ENCODE measurements at regions not wholly inside any gene's neighbourhood (a gene's known extent, or its start where the extent isn't known, plus 50 kb on each side); places are given as distances from the start of the nearest gene placed in this dataset.
A peak's percentile ranks its signal among the peaks of the same experiment; 100 is the strongest.

DNA sequence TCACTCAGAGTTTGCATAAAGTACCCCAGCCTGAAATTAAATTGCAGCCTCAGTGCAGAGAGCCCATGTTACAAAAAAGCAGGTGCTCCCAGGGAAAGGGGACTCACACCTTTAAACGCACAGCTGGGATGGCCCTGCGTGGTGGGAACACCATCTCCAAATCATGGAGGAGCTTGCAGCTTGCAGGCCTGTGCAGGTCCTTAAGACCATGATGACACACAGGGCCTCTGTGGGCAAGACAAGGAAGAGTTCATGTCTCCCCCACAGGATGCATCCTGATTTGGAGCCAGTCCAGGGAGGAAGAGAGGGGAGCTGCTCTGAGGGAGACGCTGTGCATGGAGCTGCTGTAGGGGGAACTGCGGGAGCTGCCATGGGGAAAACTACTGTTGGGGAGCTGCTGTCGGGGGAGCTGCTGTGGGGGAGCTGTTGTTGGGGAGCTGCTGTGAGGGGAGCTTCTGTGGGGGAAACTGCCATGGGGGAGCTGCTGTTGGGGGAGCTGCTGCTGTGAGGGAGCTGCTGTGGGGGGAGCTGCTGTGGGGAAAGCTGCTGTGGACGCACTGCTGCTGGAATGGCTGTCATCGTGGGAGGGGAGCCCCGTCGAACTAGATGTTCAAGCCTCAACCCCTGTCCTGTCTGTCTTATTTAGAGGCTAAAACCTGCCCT lies 113.9 kb downstream of the MATN1 start:
- DNase-seq = no peak

DNA sequence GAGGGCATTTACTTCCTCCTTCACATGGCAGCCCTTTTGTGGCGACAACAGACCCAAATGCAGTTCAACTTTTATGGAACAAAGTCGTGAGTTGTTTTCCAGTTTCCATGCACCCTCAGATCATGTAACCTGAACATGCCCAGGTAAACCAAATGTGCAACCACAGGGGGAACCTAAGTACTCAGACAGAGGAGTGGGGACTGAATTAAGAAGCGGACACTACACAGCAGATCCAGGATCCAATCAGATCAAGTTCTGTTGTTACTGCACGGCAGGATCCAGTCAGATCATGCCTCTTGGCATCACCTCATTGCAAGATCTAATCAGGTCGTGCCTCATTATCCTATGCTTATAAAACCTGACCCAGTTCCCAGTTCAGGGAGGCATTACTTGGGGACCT lies 115.7 kb downstream of the MATN1 start:
- DNase-seq = no peak

DNA sequence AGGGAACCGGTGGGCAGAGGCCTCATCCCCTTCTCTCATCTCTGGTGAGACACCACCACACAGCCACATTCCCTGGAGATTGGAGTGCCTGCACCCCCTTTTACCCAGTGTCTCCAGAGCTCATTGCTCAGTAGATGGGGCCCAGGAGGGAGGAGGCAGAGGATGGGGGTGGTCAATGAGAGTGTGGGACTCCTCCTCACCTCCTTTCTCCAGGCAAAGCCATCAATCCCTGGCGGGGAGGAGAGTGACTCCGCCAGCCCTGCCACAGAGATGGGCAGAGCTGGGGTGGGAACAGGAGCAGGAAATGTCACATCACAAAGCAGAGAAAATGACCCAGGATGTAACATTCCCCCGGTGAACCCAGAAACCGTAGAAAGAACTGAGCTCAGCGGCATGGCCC lies 117.2 kb downstream of the MATN1 start:
- no peak for DNase-seq

DNA sequence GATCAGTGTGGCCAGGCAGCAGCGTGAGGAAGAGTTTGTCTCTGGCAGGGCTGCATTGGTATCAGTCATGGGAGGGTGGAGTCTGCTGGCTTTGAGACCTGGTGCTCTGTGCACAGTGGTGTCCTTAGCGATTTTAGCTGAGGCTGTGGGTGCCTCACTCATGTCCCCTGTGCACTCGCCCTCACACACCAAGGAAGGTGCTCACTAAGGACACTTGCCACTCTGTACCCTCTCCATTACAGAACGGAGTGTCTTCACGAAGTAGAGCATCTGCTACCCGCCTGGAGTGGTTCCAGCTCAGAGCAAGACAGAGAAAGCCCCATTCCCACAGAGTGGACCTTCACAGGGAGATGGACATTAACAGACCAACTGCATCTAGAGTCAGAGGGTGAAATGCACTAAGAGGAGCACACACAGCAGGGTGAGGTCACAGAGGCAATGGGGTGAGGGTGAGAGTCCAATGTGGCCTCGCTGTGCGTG lies 117.9 kb downstream of the MATN1 start:
- DNase-seq = no peak

DNA sequence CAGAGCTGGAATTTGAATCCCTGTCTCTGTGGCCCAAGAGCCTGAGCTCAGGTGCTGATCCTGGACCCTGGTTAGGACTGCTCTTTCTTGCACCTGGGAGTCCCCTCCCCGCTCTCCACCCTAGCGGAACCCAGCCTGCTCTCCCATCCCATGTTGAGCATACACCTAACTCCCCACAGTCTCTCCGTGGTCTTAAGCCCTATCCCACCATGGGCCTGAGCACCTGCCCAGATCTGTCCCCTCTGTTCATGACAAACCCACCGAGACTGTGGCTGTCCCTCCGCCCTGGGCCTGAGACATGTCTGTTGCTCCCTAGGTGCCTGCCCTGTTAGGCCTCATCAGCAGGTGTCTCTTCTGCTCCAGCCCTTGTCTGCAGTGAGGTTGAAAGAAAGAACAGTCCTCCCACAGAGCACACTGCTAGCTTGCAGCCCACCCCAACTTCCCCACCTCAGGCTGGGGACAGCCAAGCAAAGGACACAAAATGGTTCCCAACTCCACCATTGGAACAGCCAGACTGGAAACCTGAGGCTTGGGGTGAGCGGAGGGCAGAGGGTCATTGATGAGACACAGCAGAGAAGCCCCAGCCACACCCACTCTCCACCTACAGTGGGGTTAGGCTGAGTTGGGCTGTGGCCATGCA lies 118.5 kb downstream of the MATN1 start:
- DNase-seq = no peak

DNA sequence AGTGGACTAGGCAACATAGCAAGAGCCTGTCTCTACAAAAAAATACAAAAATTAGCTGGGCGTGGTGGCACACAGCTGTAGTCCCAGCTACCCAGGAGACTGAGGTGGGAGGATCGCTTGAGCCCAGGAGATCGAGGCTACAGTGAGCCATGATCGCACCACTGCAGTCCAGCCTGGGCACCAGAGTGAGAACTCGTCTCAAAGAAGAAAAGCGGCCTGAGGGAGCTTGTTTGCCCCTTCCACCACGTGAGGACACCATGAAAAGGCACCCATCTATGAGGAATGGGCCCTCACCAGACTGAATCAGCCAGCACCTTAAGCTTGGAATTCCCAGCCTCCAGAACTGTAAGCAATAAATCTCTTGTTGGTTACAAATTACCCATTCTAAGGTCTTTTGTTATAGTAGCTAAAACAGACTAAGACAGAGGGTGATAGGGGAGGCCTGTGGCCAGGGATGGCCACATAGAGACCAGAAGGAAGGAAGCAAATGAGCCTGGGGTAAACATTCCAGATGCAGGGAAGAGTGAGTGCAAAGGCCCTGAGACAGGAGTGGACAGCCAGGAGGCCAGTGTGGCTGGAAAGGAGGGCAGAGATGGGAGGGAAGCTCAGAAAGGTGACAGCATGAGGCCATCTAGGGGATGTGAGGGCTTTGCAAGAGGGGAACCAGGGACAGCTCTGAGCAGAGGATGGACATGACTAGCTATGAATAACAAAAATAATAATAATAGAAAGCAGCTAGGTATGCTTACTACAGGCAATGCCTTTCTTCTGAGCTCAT lies 120.1 kb downstream of the MATN1 start:
- DNase-seq = no peak

DNA sequence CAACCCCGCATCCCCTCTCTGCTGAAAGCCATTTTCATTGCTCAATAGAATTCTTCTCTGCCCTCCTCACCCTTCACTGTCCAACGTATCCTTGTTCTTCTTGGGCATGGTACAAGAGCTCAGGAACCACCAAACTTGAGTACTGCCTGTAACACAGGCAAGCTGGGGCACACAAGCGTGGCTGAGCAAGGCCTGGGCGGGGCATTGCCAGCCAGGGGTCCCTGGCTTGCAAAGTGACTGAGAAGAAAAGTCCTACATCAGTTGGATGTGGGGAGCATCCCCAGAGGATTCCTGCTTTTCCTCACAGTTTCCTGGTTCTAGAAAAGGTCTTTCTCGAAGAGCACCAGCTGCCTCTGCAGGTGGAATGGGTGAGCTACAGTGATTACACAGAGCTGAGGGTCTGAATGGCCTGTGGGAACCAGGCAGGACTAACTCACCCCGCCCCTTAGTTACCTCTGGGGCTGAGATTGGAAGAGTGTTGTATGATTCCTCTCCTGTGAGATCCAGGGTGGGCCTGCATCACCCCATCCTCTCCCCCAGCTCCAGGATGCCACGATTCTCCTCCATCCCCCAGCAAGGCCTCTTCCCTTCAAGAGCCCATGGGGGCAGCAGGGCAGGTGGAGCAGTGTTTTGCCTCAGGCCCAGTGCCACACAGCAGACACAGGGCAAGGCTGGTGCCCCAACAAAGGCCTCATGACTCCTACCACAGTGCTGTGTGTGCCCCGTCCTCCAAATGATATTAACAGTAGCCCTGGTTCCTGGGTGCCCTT lies 121.9 kb downstream of the MATN1 start:
- no peak for DNase-seq

DNA sequence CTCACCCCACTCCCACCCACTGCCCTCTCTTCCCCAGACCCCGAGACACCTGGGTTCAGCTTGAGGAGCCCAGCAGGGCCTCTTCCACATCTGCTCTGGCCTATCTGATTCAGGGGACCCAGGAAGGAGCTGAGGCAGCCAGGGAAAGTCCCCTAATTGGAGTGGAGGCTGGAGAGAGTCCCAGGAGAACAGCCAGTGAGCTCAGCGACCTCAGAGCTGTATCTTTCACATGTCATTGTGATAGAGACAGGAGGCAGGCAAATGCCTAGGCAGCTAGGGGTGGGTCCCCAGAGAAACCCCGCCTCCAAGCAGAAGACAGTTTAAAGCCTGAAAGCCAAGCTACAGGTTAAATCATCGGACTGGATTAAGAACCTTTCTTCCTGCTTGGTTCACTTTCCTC lies 122.7 kb downstream of the MATN1 start:
- DNase-seq = no peak

DNA sequence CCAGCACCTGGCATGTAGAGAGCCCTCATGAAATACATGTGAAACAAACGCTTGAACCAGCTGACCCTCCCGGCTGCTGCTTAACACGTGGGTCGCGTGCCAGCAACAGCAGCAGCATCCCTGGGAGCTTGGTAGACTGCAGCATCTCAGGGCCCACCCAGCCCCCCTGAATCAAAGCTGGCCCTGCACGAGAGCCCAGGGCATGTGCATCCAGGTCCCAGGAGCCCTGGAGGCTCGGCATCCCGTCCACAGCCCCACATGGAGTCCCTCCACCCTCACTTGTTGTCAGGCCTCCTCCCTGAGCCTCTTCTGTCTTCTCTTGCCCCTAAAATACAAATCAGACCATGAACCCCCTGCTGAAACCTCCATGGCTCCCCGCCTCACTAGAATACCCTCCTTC lies 123.1 kb downstream of the MATN1 start:
- DNase-seq = no peak

DNA sequence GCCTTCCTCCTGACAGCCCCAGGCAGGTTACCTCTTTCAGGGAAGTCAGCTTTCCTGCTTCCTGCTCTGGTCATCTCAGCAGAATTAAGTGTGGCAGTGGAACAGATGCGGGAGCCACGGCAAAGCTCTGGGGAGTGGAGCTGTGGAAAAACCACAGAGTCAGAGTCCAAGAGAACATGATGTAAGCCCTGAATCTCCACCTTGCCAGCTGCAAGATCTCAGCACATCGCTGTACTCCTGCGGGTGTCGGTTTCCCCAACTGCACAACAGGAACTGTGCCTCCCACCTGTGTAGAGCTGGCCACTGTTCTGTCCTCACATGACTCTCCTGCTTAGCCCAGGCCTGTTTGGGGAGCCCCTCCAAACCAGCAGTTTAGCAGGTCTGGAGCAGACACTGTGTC lies 123.7 kb downstream of the MATN1 start:
- DNase-seq = peak in 1 of 3 donors; percentile 43

DNA sequence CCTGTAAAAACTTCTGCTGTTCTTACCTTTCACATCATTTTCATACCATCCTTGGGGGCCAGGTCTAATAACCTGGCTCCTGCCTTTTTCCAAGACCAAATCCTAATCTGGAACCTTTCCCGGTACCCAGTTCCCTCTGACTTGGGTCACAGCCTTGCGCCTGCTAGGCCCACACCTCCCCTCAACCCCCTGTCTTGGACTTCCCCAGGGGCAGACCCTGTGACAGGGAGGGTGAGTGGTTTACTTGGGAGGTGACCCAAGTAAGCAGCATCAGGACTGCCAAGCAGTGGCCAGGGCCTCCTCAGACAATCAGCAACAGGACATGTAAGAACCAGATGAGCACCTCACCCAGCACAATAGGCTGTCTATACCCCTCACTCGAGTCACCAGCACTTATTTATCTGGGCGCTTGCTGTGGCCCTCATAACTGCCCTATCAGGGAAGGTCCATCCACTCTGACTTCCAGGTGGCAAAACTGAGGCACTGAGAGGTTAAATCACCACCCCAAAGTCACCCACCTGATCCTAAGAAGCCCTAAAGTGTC lies 124.7 kb downstream of the MATN1 start:
- DNase-seq = no peak

DNA sequence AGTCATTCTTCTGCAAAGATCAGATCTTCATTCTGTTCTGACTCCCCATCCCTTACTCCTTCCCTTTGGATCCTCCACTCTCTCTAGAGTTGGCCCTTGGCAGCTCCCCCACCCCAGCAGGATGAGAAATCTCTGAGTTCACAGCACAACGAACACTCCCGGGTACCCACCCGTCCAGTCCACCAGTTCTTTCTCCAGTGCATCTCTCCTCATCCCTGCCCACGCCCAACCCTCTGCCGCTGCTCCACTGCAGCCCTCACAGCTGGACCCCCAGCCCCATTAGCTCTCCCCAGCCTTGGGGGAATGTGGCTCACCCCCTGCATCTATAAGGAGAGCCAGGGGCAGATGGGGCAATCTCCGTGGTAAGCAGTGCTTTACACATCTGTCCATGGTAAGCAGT lies 125.7 kb downstream of the MATN1 start:
- DNase-seq = no peak

DNA sequence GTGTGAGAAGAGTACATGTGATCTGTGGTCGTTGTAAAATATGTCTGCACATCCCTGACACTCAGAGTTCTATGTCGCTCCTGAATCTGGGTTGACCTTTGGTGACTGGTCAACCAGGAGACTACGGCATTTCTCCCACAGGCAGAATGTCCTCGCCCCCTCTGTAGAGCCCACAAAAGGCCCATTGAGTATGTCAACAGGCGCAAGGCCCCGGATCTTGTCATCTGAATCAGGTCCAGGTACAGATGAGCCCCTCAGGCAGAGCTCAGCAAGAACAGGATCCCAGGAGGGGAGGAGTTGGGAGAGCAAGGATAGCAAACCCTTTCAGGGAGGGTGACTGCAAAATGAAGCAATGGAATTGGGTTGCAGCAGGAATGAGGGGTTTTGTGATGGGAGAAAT lies 126.5 kb downstream of the MATN1 start:
- no peak for DNase-seq

DNA sequence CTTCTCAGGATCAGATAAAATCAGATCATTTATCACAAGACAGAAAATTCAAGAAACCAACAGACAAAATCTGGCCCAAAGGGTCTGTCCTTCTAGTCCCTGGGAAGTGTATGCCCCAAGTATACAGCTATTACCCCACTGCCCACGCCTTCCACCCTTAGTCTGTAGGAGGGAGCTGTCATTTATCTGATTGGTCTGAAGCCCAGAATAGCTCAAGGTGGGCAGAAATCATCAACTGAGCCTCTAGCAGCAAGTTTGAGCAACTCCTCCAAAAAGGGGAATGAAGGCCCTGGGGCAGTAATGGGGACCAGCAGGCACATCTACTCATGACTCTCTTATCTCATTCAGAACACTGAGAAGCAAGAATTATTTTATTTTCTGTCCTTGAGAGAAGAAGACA lies 126.9 kb downstream of the MATN1 start:
- DNase-seq = no peak

DNA sequence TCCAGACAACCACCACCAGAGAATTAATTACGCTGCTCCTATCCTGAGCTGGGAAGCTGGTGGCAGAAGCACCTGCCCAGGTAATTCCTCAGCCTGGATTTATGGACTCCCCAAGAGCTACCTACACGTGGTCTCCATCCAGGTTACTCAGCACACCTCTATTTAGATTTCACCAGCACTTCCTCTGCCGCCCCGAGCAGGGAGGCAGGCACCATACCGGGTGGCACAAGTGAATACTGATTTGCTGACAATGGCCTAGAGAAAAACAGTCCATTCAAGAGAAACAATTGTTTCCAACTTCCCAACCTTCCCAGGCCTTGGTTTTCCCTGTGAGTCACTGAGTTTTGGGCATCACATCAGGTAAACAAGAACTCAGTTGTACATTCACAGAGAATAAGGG lies 134.3 kb downstream of the MATN1 start:
- no peak for DNase-seq

DNA sequence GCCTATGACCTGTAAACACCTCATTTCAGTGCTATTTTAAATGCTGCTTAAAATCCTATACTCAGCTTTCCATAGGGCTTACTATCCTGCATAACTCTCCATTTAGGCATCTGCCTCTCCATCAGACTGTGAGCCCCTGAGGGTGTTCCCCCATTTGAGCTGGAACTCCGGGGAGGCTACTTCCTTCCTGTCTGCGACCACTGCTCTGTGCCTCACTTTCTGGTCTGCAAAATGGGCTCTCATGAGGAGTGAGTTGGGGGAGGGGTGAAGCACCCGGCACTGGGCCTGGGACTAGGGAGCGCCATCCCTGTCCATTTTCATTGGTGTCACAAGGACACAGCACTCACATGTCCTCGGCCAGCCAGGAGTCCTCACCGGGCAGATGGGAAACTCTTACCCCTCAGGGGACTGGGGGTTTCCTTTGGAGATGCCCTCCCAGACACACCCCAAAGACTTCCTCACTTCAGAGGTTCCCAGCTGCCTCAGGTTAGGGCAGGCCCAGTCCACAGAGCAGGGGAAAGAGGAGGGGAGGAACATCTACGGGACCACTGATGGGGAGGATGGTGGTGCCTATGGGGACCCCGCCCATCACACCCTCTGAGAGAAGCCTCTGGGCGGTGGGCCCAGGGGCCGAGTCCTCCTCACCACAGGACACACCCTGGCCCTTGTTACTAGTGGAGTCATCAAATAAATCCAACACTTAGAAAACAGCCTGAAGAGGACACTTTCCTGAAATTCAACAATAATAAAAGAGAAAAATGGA lies 134.9 kb downstream of the MATN1 start:
- DNase-seq = no peak

DNA sequence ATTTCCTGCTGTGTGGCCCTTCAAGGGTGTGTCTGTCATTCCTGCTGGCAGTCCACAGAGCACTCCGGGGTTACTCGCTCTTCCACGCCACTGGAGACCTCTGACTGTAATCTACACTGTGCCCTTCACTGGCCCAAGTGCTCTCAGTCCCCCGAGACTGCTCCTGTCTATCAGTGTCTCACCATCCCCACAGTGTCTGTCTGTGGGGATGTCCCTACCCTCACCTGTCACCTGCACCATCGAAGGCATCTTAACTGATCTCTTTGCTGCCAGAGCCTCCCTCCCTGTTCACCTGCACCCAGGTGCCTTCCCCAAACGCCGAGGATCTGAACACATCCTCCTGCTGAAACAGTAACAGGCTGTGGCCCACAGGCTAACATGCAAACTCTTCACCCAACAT lies 136.7 kb downstream of the MATN1 start:
- DNase-seq = no peak

DNA sequence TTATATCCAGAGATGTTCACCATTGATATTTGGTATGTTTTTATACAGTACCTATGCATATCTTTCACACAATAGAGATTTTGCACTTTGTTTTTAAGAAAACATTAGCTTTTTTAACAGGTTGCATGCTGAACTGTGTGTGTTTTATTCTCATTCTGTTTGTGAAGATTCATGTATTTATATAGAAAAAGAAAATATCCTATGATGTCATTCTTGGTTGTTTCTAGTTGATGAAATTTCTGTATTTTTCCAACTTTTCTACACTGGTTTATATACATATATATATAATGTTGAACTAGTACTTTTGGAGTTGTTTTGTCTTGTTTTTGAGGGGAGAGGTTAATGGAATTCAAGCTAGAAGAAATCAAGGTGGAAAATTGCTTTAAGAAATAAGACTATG lies 143.8 kb downstream of the MATN1 start:
- no peak for DNase-seq

DNA sequence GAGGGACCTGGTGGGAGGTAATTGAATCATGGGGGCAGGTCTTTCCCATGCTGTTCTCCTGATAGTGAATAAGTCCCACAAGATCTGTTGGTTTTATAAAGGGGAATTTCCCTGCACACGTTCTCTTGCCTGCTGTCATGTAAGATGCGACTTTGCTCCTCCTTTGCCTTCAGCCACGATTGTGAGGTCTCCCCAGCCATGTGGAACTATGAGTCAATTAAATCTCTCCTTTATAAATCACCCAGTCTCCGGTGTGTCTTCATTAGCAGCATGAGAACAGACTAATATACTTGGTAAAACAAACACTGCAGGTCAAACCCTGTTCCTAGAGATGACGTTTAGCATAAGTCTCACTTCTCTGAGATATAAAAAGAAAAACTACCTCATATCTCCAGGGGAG lies 148.3 kb downstream of the MATN1 start:
- no peak for DNase-seq

DNA sequence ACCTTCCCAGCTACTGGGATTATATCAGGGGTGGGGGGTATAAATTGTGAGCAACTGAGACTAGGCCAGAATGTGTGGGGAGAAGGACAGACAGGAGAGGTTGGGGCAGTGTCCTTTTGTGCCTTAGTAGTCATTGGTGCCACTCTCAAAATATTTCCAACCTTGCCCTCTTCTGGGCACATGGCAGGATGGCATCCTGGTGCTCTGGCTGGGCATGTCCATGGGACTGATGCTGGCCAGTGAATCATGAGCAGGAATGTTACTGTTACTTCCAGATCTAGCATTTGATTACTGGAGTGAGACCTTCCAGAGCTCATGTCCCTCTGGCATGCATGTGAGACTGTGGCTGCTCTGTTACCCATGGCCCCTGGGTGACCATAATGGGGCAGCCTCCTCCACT lies 151.2 kb downstream of the MATN1 start:
- DNase-seq = no peak

DNA sequence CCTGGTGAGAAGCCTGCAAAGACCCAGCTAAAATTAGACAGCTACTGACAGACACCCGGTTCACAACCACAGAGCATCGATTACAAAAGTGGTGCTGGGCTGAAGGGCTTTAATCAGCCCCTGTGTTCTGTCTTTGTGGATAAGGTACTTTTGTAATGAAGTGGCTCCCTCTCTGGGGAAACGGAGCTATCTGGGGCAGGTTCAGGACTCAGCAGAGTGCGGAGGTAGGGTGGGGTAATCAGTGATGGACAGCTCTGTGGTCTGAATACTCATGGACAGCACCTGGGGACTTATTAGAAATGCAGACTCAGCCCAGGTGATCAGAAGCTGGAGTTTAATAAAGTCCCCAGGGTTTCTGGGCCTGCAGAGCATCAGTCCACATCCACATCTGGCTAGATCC lies 152.0 kb downstream of the MATN1 start:
- no peak for DNase-seq
